Bone marrow (tissue), 2 donors: ENCODE measurements at regions not wholly inside any gene's neighbourhood (a gene's known extent, or its start where the extent isn't known, plus 50 kb on each side); places are given as distances from the start of the nearest gene placed in this dataset.
"Not testable (repeated sequence)": the region's sequence is repeated elsewhere in the genome, so short reads cannot be mapped to it uniquely, and the experiment has no call there.

Experiments used
- DNase-seq, 2 donors: peaks; one replicate each; lab custom pipeline; 2025; lab: John Stamatoyannopoulos, UW

GRCh38 chr17:70597774-70598173, 428.4 kb downstream of the KCNJ2 start:
- DNase-seq: no peak

- DNase-seq: no peak
These were observed 429.9 kb downstream of the KCNJ2 start for GRCh38 chr17:70599198-70599597.

- DNase-seq: not testable (repeated sequence)
These were observed 430.6 kb downstream of the KCNJ2 start for GRCh38 chr17:70599945-70600344.

- DNase-seq: no peak
These were observed 433.9 kb downstream of the KCNJ2 start for GRCh38 chr17:70603226-70603625.

- DNase-seq: no peak
These were observed 435.5 kb downstream of the KCNJ2 start for GRCh38 chr17:70604854-70605253.

GRCh38 chr17:70606086-70606485, 436.8 kb downstream of the KCNJ2 start:
- no peak for DNase-seq

- no peak for DNase-seq
These were observed 438.9 kb downstream of the KCNJ2 start for GRCh38 chr17:70608193-70608592.

GRCh38 chr17:70608957-70609356, 439.6 kb downstream of the KCNJ2 start:
- DNase-seq: no peak

GRCh38 chr17:70609566-70609965, 440.2 kb downstream of the KCNJ2 start:
- no peak for DNase-seq

GRCh38 chr17:70610161-70610560, 440.8 kb downstream of the KCNJ2 start:
- DNase-seq: no peak

- no peak for DNase-seq
These were observed 444.3 kb downstream of the KCNJ2 start for GRCh38 chr17:70613681-70614080.

GRCh38 chr17:70615831-70616230, 446.5 kb downstream of the KCNJ2 start:
- no peak for DNase-seq

- DNase-seq: no peak
These were observed 449.3 kb downstream of the KCNJ2 start for GRCh38 chr17:70618641-70619040.

- DNase-seq: no peak
These were observed 452.2 kb downstream of the KCNJ2 start for GRCh38 chr17:70621566-70621965.

- DNase-seq: no peak
These were observed 453.3 kb downstream of the KCNJ2 start for GRCh38 chr17:70622368-70623260.

GRCh38 chr17:70624211-70624610, 454.9 kb downstream of the KCNJ2 start:
- DNase-seq: peak in 1 of 2 donors; percentile 13

GRCh38 chr17:70629902-70630301, 460.6 kb downstream of the KCNJ2 start:
- DNase-seq: no peak

GRCh38 chr17:70636517-70637133, 467.3 kb downstream of the KCNJ2 start:
- no peak for DNase-seq

- no peak for DNase-seq
These were observed 472.7 kb downstream of the KCNJ2 start for GRCh38 chr17:70642059-70642458.

- DNase-seq: no peak
These were observed 474.8 kb downstream of the KCNJ2 start for GRCh38 chr17:70644096-70644495.

- no peak for DNase-seq
These were observed 477.3 kb downstream of the KCNJ2 start for GRCh38 chr17:70646673-70647072.

- no peak for DNase-seq
These were observed 478.8 kb downstream of the KCNJ2 start for GRCh38 chr17:70648166-70648565.

- no peak for DNase-seq
These were observed 484.5 kb downstream of the KCNJ2 start for GRCh38 chr17:70653850-70654249.
